IMR-90 (cell line): ENCODE measurements at regions not wholly inside any gene's neighbourhood (a gene's known extent, or its start where the extent isn't known, plus 50 kb on each side); places are given as distances from the start of the nearest gene placed in this dataset.

ENCODE experiments used
- ATAC-seq: fragments of 200-7000 bp; cut with Tn5 transposase; 2 replicates; pipeline ENCODE4 v1.9.1; 2020; ENCODE audit warnings: low read depth, mild to moderate bottlenecking, moderate library complexity
- BruUV-seq: library from RNA; stranded (reverse); fragments of 400-500 nt; replicated peaks from 2 replicates; lab custom pipeline; 2021; lab: Mats Ljungman, UMichigan
- CTCF ChIA-PET: fragments of 300-600 bp; formaldehyde crosslinking; extraction: SDS; loops from one replicate; lab custom pipeline; 2021; ENCODE audit warnings: antibody characterized with exemption; lab: Yijun Ruan, JAX
- POLR2A ChIA-PET: fragments of 300-600 bp; sonication (Branson Sonifier 250); formaldehyde crosslinking; loops from one replicate; lab custom pipeline; 2022; ENCODE audit warnings: antibody characterized with exemption; ENCODE audit not compliant: unreplicated experiment; lab: Charles Lee
- DNase-seq: peaks from one replicate; pipeline ENCODE4 v3.0.0; 2013
- H2AFZ ChIP-seq: replicated peaks from 2 replicates; pipeline ENCODE3; 2013; ENCODE audit warnings: low read length, mild to moderate bottlenecking; ENCODE audit not compliant: poor library complexity
- H2AK5ac ChIP-seq: 2 replicates; pipeline ENCODE4 v1.6.1; 2013; ENCODE audit warnings: low read depth, low read length, inconsistent platforms
- H2AK9ac ChIP-seq: replicated peaks from 2 replicates; pipeline ENCODE3; 2013; ENCODE audit warnings: mild to moderate bottlenecking, low read depth, low read length, moderate library complexity; ENCODE audit not compliant: poor library complexity
- H2BK120ac ChIP-seq: 2 replicates; pipeline ENCODE4 v1.6.1; 2013; ENCODE audit warnings: low read depth, low read length, inconsistent platforms
- H2BK15ac ChIP-seq: 3 replicates; pipeline ENCODE4 v1.6.1; 2013; ENCODE audit warnings: low read depth, low read length, inconsistent platforms
- H2BK20ac ChIP-seq: 2 replicates; pipeline ENCODE4 v1.6.1; 2013; ENCODE audit warnings: low read depth, mild to moderate bottlenecking, inconsistent platforms, low read length, moderate library complexity
- H2BK5ac ChIP-seq: 2 replicates; pipeline ENCODE4 v1.6.1; 2013; ENCODE audit warnings: mild to moderate bottlenecking, low read depth, low read length, inconsistent platforms; ENCODE audit not compliant: poor library complexity, severe bottlenecking
- H3K14ac ChIP-seq: replicated peaks from 2 replicates; pipeline ENCODE4 v1.6.1; 2013; ENCODE audit warnings: low read depth, low read length, inconsistent platforms
- H3K18ac ChIP-seq: 2 replicates; pipeline ENCODE4 v1.6.1; 2013; ENCODE audit warnings: low read depth, low read length, control low read depth
- H3K23ac ChIP-seq: 2 replicates; pipeline ENCODE4 v1.6.1; 2013; ENCODE audit warnings: low read depth, low read length, inconsistent platforms
- H3K27ac ChIP-seq: 2 replicates; pipeline ENCODE4 v1.5.1; 2013; ENCODE audit warnings: mild to moderate bottlenecking, control low read depth, low read length; ENCODE audit not compliant: insufficient read depth
- H3K27me3 ChIP-seq: 2 replicates; pipeline ENCODE4 v1.6.1; 2013; ENCODE audit warnings: low read length; ENCODE audit not compliant: control insufficient read depth, insufficient read depth
- H3K36me3 ChIP-seq: 2 replicates; pipeline ENCODE4 v1.6.1; 2013; ENCODE audit warnings: low read length, mixed read lengths; ENCODE audit not compliant: control insufficient read depth, insufficient read depth
- H3K4ac ChIP-seq: 2 replicates; pipeline ENCODE4 v1.6.1; 2013; ENCODE audit warnings: low read depth, low read length, inconsistent platforms
- H3K4me1 ChIP-seq: 2 replicates; pipeline ENCODE4 v1.6.1; 2013; ENCODE audit warnings: low read length, mixed read lengths; ENCODE audit not compliant: control insufficient read depth, insufficient read depth
- H3K4me2 ChIP-seq: 2 replicates; pipeline ENCODE4 v1.6.1; 2013; ENCODE audit warnings: low read depth, mild to moderate bottlenecking, control low read depth, low read length, moderate library complexity
- H3K4me3 ChIP-seq: 2 replicates; pipeline ENCODE4 v1.5.1; 2013; ENCODE audit warnings: low read depth, mild to moderate bottlenecking, control low read depth, low read length, moderate library complexity; ENCODE audit not compliant: insufficient read depth
- H3K56ac ChIP-seq: 2 replicates; pipeline ENCODE4 v1.6.1; 2013; ENCODE audit warnings: low read length, inconsistent platforms; ENCODE audit not compliant: insufficient read depth; ENCODE audit errors: extremely low read depth
- H3K79me1 ChIP-seq, 2 experiments: 2 replicates each; pipeline ENCODE4 v1.6.1; 2013; ENCODE audit warnings: low read length in 2 of 2, inconsistent platforms in 1 of 2, low read depth in 1 of 2
- H3K9ac ChIP-seq: 2 replicates; pipeline ENCODE4 v1.6.1; 2013; ENCODE audit warnings: low read depth, low read length, control low read depth
- H3K9me1 ChIP-seq: 2 replicates; pipeline ENCODE4 v1.6.1; 2013; ENCODE audit warnings: low read length, inconsistent platforms; ENCODE audit not compliant: insufficient read depth
- H3K9me3 ChIP-seq: 2 replicates; pipeline ENCODE4 v1.6.1; 2013; ENCODE audit warnings: low read length; ENCODE audit not compliant: control insufficient read depth, insufficient read depth
- H4K20me1 ChIP-seq: 2 replicates; pipeline ENCODE4 v1.6.1; 2013; ENCODE audit warnings: low read length, inconsistent platforms; ENCODE audit not compliant: insufficient read depth
- H4K5ac ChIP-seq: 2 replicates; pipeline ENCODE4 v1.6.1; 2013; ENCODE audit warnings: mild to moderate bottlenecking, low read depth, low read length, control low read depth
- H4K8ac ChIP-seq, 2 experiments: 2 replicates each; pipeline ENCODE4 v1.6.1; 2013; ENCODE audit warnings: low read depth in 2 of 2, low read length in 2 of 2, control low read depth in 1 of 2, inconsistent platforms in 1 of 2
- H4K91ac ChIP-seq: 2 replicates; pipeline ENCODE4 v1.6.1; 2013; ENCODE audit warnings: low read depth, low read length, inconsistent platforms; ENCODE audit not compliant: insufficient read depth
- CTCF ChIP-seq: conservative IDR thresholded peaks from 2 replicates; pipeline ENCODE4 v1.5.1; 2012; ENCODE audit warnings: mild to moderate bottlenecking, low read depth, low read length, improper control_type of control experiment
- RAD21 ChIP-seq: IDR thresholded peaks from 2 replicates; pipeline ENCODE4 v1.6.1; 2012; ENCODE audit warnings: low read length, improper control_type of control experiment
- WGBS, 2 experiments: methylation state at CpG; one replicate each; pipeline versions ENCODE4 v1.1.5 to v1.1.7; 2013; ENCODE audit warnings: missing lambda C conversion rate in 2 of 2; ENCODE audit not compliant: insufficient read length in 1 of 2; ENCODE audit errors: extremely low coverage in 2 of 2; 5-methylcytosine and 5-hydroxymethylcytosine counted together
- dilution Hi-C: fragments of 300-500 bp; cut with HindIII; formaldehyde crosslinking; loops from one replicate; pipeline ENCODE4 v1.14.3; 2018; ENCODE audit warnings: low sequenced_read_pairs; ENCODE audit not compliant: unreplicated experiment
- in situ Hi-C: fragments of 300-500 bp; cut with MboI; formaldehyde crosslinking; loops from 3 replicates; pipeline ENCODE4 v1.14.3; 2019; ENCODE audit warnings: low sequenced_read_pairs, inconsistent platforms, mixed read lengths
- intact Hi-C: fragments of 100-400 bp; cut with micrococcal nuclease; formaldehyde crosslinking; loops from 2 replicates; pipeline ENCODE4 v1.10.0; 2022

GRCh38 chr1:71166178-71167173, 85.6 kb upstream of the ZRANB2 start (continued):
- TF ChIP-seq RAD21 = no peak

GRCh38 chr1:71157715-71158114, 76.9 kb upstream of the ZRANB2 start:
- no peaks in the 10 kb centered on the region for H4K20me1 ChIP-seq
- H2AK9ac ChIP-seq = no peak overlapping the region
- no peak overlapping the region for H3K9ac ChIP-seq
- no peaks in the 10 kb centered on the region for H3K4me1 ChIP-seq
- CTCF ChIA-PET = no interaction called here
- ATAC-seq (no peak), DNase-seq (no peak)
- BruUV-seq = no TSS peak
- no peak overlapping the region for H2AFZ ChIP-seq
- no peak overlapping the region for H3K4me2 ChIP-seq
- in situ Hi-C loops (no loop called here), dilution Hi-C loops (no loop called here), intact Hi-C loops (no loop called here)
- WGBS, 2 experiments = no CpG with 5 or more reads among the region's 2 CpGs
- H3K56ac ChIP-seq = no peak overlapping the region
- H2BK15ac ChIP-seq = no peak overlapping the region
- no peak overlapping the region for H2BK120ac ChIP-seq
- H3K4ac ChIP-seq = no peak overlapping the region
- H2BK20ac ChIP-seq = no peak overlapping the region
- no peak overlapping the region for H4K91ac ChIP-seq
- H3K4me3 ChIP-seq = no peak overlapping the region
- no peak overlapping the region for H4K5ac ChIP-seq
- H3K14ac ChIP-seq = no peak overlapping the region
- no peaks in the 10 kb centered on the region for H3K79me1 ChIP-seq
- H2BK5ac ChIP-seq = no peak overlapping the region
- no peak overlapping the region for H3K23ac ChIP-seq
- no peak overlapping the region for H4K8ac ChIP-seq
- H3K27ac ChIP-seq = no peak overlapping the region
- POLR2A ChIA-PET = no interaction called here
- no peaks in the 10 kb centered on the region; the same call in 1 of the 2 replicates for H3K9me3 ChIP-seq
- H3K36me3 ChIP-seq = no peaks in the 10 kb centered on the region
- H3K27me3 ChIP-seq = no peaks in the 10 kb centered on the region
- H2AK5ac ChIP-seq = no peak overlapping the region
- H3K9me1 ChIP-seq = no peaks in the 10 kb centered on the region
- H3K18ac ChIP-seq = no peak overlapping the region
- TF ChIP-seq CTCF = no peak
